ENCODE measurements at regions not wholly inside any gene's neighbourhood (a gene's known extent, or its start where the extent isn't known, plus 50 kb on each side); places are given as distances from the start of the nearest gene placed in this dataset.

- Histone ChIP-seq H3K27ac (ENCODE audit: insufficient read depth, low read length) (no peak overlapping the region), H2BK15ac (ENCODE audit: low read depth, low read length) (no peak overlapping the region), H3K27me3 (ENCODE audit: control insufficient read depth, insufficient read depth, low read length) (peaks cover 2% of the 10 kb centered on the region), H3K9ac (ENCODE audit: low read depth, low read length) (no peak overlapping the region), H3K4me3 (ENCODE audit: insufficient read depth, low read depth, low read length) (no peak overlapping the region), H2BK120ac (ENCODE audit: low read depth, low read length) (no peak overlapping the region), H4K5ac (ENCODE audit: low read depth, low read length) (no peak overlapping the region), H2AFZ (replicated peaks; ENCODE audit: low read length, poor library complexity) (no peak overlapping the region), H4K91ac (ENCODE audit: insufficient read depth, low read depth, low read length) (no peak overlapping the region), H3K36me3 (ENCODE audit: control insufficient read depth, insufficient read depth, low read length) (no peaks in the 10 kb centered on the region), H2AK5ac (ENCODE audit: low read depth, low read length) (no peak overlapping the region), H3K9me3 (ENCODE audit: control insufficient read depth, insufficient read depth, low read length) (no peaks in the 10 kb centered on the region), H3K23ac (ENCODE audit: low read depth, low read length) (no peak overlapping the region), H2BK5ac (ENCODE audit: low read depth, low read length, poor library complexity, severe bottlenecking) (no peak overlapping the region), H3K56ac (ENCODE audit: extremely low read depth, insufficient read depth, low read length) (no peak overlapping the region), H3K9me1 (ENCODE audit: insufficient read depth, low read length) (no peaks in the 10 kb centered on the region), H3K18ac (ENCODE audit: low read depth, low read length) (no peak overlapping the region), H3K14ac (replicated peaks; ENCODE audit: low read depth, low read length) (no peak overlapping the region), H4K20me1 (ENCODE audit: insufficient read depth, low read length) (no peaks in the 10 kb centered on the region), H3K4me2 (ENCODE audit: low read depth, low read length) (no peak overlapping the region), H4K8ac (ENCODE audit: low read depth in 2 of 2, low read length in 2 of 2) (no peak overlapping the region), H3K79me1 (ENCODE audit: low read depth in 1 of 2, low read length in 2 of 2) (no peaks in the 10 kb centered on the region), H3K4ac (ENCODE audit: low read depth, low read length) (no peak overlapping the region), H2AK9ac (replicated peaks; ENCODE audit: low read depth, low read length, poor library complexity) (no peak overlapping the region), H2BK20ac (ENCODE audit: low read depth, low read length) (no peak overlapping the region), H3K4me1 (ENCODE audit: control insufficient read depth, insufficient read depth, low read length) (no peaks in the 10 kb centered on the region)
- WGBS, 2 experiments (ENCODE audit: extremely low coverage in 2 of 2, insufficient read length in 1 of 2) = no CpG with 5 or more reads among the region's 5 CpGs
- DNase-seq (no peak), ATAC-seq (ENCODE audit: low read depth) (no peak)
- POLR2A ChIA-PET (ENCODE audit: unreplicated experiment) = no interaction called here
- TF ChIP-seq RAD21 (IDR thresholded peaks at IDR 0.05; ENCODE audit: low read length) = no peak
- TF ChIP-seq MAZ (IDR thresholded peaks at IDR 0.05; ENCODE audit: borderline replicate concordance, low read depth, low read length) = no peak
- TF ChIP-seq MXI1 (IDR thresholded peaks at IDR 0.05; ENCODE audit: borderline replicate concordance, low read depth, low read length) = no peak
- TF ChIP-seq RFX5 (IDR thresholded peaks at IDR 0.05; ENCODE audit: low read depth, low read length) = no peak
- TF ChIP-seq MAFK (IDR thresholded peaks at IDR 0.05; ENCODE audit: low read depth, low read length) = no peak
- TF ChIP-seq CEBPB (IDR thresholded peaks at IDR 0.05; ENCODE audit: low read depth, low read length) = no peak
- TF ChIP-seq FOS (IDR thresholded peaks at IDR 0.05; ENCODE audit: low read depth, low read length) = no peak
- TF ChIP-seq, protein P1, sequence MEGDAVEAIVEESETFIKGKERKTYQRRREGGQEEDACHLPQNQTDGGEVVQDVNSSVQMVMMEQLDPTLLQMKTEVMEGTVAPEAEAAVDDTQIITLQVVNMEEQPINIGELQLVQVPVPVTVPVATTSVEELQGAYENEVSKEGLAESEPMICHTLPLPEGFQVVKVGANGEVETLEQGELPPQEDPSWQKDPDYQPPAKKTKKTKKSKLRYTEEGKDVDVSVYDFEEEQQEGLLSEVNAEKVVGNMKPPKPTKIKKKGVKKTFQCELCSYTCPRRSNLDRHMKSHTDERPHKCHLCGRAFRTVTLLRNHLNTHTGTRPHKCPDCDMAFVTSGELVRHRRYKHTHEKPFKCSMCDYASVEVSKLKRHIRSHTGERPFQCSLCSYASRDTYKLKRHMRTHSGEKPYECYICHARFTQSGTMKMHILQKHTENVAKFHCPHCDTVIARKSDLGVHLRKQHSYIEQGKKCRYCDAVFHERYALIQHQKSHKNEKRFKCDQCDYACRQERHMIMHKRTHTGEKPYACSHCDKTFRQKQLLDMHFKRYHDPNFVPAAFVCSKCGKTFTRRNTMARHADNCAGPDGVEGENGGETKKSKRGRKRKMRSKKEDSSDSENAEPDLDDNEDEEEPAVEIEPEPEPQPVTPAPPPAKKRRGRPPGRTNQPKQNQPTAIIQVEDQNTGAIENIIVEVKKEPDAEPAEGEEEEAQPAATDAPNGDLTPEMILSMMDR (conservative IDR thresholded peaks at IDR 0.05; ENCODE audit: low read depth, low read length) = no peak
- intact Hi-C loops (cut with micrococcal nuclease) = no loop called here
- BruUV-seq (replicated peaks) = no TSS peak
- dilution Hi-C loops (cut with HindIII; ENCODE audit: low sequenced_read_pairs, unreplicated experiment) = no loop called here
- CTCF ChIA-PET = no interaction called here
- in situ Hi-C loops (cut with MboI; ENCODE audit: low sequenced_read_pairs) = no loop called here
Measured at GRCh38 chr6:148074738-148075137, 267.9 kb upstream of the SASH1 start.

Measured in IMR-90 (cell line).